Endothelial cell of umbilical vein (primary cell): ENCODE measurements at regions not wholly inside any gene's neighbourhood (a gene's known extent, or its start where the extent isn't known, plus 50 kb on each side); places are given as distances from the start of the nearest gene placed in this dataset.

Source experiments
- BruUV-seq: library from RNA; stranded (reverse); fragments of 400-500 nt; replicated peaks from 2 replicates; lab custom pipeline; 2021; lab: Mats Ljungman, UMichigan
- CTCF ChIA-PET: fragments of 300-600, 350-600 bp; sonication (Branson Sonifier 250); formaldehyde crosslinking; loops from one replicate; lab custom pipeline; 2021; ENCODE audit warnings: antibody characterized with exemption, inconsistent platforms; lab: Charles Lee
- POLR2A ChIA-PET: fragments of 300-600, 350-600 bp; sonication (Branson Sonifier 250); formaldehyde crosslinking; loops from one replicate; lab custom pipeline; 2021; ENCODE audit warnings: antibody characterized with exemption, inconsistent platforms; lab: Charles Lee
- DNase-seq: peaks from one replicate; pipeline ENCODE4 v3.0.0-alpha.2; 2011; ENCODE audit warnings: low read depth, low spot score
- FAIRE-seq: peaks from 2 replicates; lab custom pipeline; 2011; peaks lifted over from hg19 to GRCh38; lab: Jason Lieb, UNC
- H2AFZ ChIP-seq: 2 replicates; pipeline ENCODE4 v1.6.0; 2012; ENCODE audit warnings: low read depth, low read length, control low read depth, inconsistent platforms
- H3K27ac ChIP-seq: 2 replicates; pipeline ENCODE4 v1.5.1; 2011; ENCODE audit warnings: low read depth, mild to moderate bottlenecking, control low read depth, low read length, moderate library complexity; ENCODE audit not compliant: insufficient read depth
- H3K27me3 ChIP-seq, 2 experiments: 2 replicates each; pipeline versions ENCODE4 v1.6.0 to v1.6.1; 2011; ENCODE audit warnings: low read length in 2 of 2, mixed read lengths in 1 of 2; ENCODE audit not compliant: control insufficient read depth in 2 of 2, insufficient read depth in 2 of 2
- H3K36me3 ChIP-seq, 2 experiments: 2 replicates in 1 of 2; 3 replicates in 1 of 2; pipeline ENCODE4 v1.5.1; 2011; ENCODE audit warnings: low read length in 2 of 2, mild to moderate bottlenecking in 1 of 2, moderate library complexity in 1 of 2; ENCODE audit not compliant: control insufficient read depth in 2 of 2, insufficient read depth in 2 of 2; ENCODE audit errors: extremely low read depth in 1 of 2
- H3K4me1 ChIP-seq: 3 replicates; pipeline ENCODE4 v1.5.1; 2011; ENCODE audit warnings: mild to moderate bottlenecking, low read length; ENCODE audit not compliant: control insufficient read depth, insufficient read depth; ENCODE audit errors: extremely low read depth
- H3K4me2 ChIP-seq: 2 replicates; pipeline ENCODE4 v1.6.1; 2011; ENCODE audit warnings: low read length, control low read depth, mixed read lengths; ENCODE audit not compliant: insufficient read depth
- H3K4me3 ChIP-seq, 3 experiments: fragments of 200-600 bp in 1 of 3; sonication (generic), shearing (Covaris generic) in 1 of 3; replicated peaks in 1 of 3; 2 replicates each; pipeline ENCODE4 v1.5.1; 2011 to 2016; ENCODE audit warnings: control low read depth in 3 of 3, low read length in 3 of 3, mild to moderate bottlenecking in 2 of 3, inconsistent platforms in 1 of 3, low read depth in 1 of 3, moderate library complexity in 1 of 3; ENCODE audit not compliant: insufficient read depth in 1 of 3
- H3K79me2 ChIP-seq: 2 replicates; pipeline ENCODE4 v1.6.0; 2012; ENCODE audit warnings: low read length, inconsistent platforms; ENCODE audit not compliant: control insufficient read depth, insufficient read depth
- H3K9ac ChIP-seq: replicated peaks from 2 replicates; pipeline ENCODE3; 2011; ENCODE audit warnings: low read length, control low read depth; ENCODE audit not compliant: insufficient read depth; ENCODE audit errors: extremely low read depth
- H3K9me1 ChIP-seq: replicated peaks from 3 replicates; pipeline ENCODE4 v1.6.0; 2011; ENCODE audit warnings: mild to moderate bottlenecking, low read length; ENCODE audit not compliant: control insufficient read depth, insufficient read depth; ENCODE audit errors: extremely low read depth
- H3K9me3 ChIP-seq: replicated peaks from 2 replicates; pipeline ENCODE4 v1.5.1; 2012; ENCODE audit warnings: low read length, inconsistent platforms; ENCODE audit not compliant: control insufficient read depth, insufficient read depth
- H4K20me1 ChIP-seq: replicated peaks from 2 replicates; pipeline ENCODE3; 2011; ENCODE audit warnings: mild to moderate bottlenecking, low read length; ENCODE audit not compliant: control insufficient read depth, insufficient read depth; ENCODE audit errors: extremely low read depth
- EZH2 ChIP-seq: IDR thresholded peaks from 2 replicates; pipeline ENCODE4 v1.6.1; 2012; ENCODE audit warnings: borderline replicate concordance, low read depth, mild to moderate bottlenecking, moderate library complexity, low read length, inconsistent platforms; ENCODE audit not compliant: severe bottlenecking
- FOS ChIP-seq: IDR thresholded peaks from 2 replicates; pipeline ENCODE4 v1.6.1; 2011; ENCODE audit warnings: mild to moderate bottlenecking, low read length, moderate library complexity, borderline replicate concordance; ENCODE audit not compliant: insufficient read depth
- GATA2 ChIP-seq: IDR thresholded peaks from 2 replicates; pipeline ENCODE4 v1.7.0; 2011; ENCODE audit warnings: low read depth, mild to moderate bottlenecking, moderate library complexity, mixed read lengths, low read length; ENCODE audit not compliant: insufficient read length, insufficient read depth
- JUN ChIP-seq: IDR thresholded peaks from 2 replicates; pipeline ENCODE4 v1.6.1; 2011; ENCODE audit warnings: borderline replicate concordance, low read depth; ENCODE audit not compliant: insufficient read length, insufficient read depth
- MYC ChIP-seq: IDR thresholded peaks from one replicate; pipeline ENCODE4 v1.6.1; 2011; ENCODE audit warnings: mild to moderate bottlenecking, low read depth, low read length
- POLR2A ChIP-seq: IDR thresholded peaks from 2 replicates; pipeline ENCODE4 v1.6.1; 2012; ENCODE audit warnings: low read depth, mild to moderate bottlenecking, control low read depth, low read length
- POLR2AphosphoS5 ChIP-seq: IDR thresholded peaks from 2 replicates; pipeline ENCODE4 v1.6.1; 2012; ENCODE audit warnings: low read depth, mild to moderate bottlenecking, control low read depth, low read length, moderate library complexity; ENCODE audit not compliant: insufficient read depth
- dilution Hi-C: fragments of 300-500 bp; cut with MboI; formaldehyde crosslinking; loops from one replicate; pipeline ENCODE4 v1.15.0; 2019; ENCODE audit warnings: low sequenced_read_pairs; ENCODE audit not compliant: extremely low pct_ligation_motif_present
- intact Hi-C: fragments of 100-400 bp; cut with micrococcal nuclease; formaldehyde crosslinking; loops from one replicate; pipeline ENCODE4 v1.10.0; 2022
- TF ChIP-seq, protein P1 (sequence below), 2 donors: IDR thresholded peaks; 1 replicate in 1 of 2; 2 replicates in 1 of 2; pipeline ENCODE4 v1.5.1; 2011; ENCODE audit warnings: low read length in 2 of 2, mild to moderate bottlenecking in 2 of 2, moderate library complexity in 2 of 2, control low read depth in 1 of 2, inconsistent platforms in 1 of 2, low read depth in 1 of 2; ENCODE audit not compliant: insufficient read depth in 1 of 2; ENCODE audit errors: extremely low read depth in 1 of 2
- TF ChIP-seq, protein P2 (sequence below): IDR thresholded peaks from 2 replicates; pipeline ENCODE4 v1.6.1; 2011; ENCODE audit not compliant: insufficient read depth, insufficient read length

DNA sequence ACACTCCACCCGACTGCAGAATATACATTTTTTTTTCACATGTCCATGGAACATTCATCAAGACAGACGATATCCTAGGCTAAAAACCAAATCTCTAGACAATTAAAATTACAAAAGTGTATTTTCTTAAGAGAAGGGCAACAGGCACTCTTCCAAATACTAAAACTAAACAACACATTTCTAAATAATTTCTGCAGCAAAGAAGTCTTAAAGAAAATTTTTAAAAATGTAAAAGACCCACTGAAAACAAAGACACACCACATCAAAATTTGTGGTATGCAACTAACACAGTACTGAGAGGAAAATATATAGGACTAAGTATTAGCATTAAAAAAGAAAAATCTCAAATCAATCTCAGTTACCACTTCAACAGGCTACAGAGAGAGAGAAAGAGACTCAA, 570.0 kb downstream of the SLC16A7 start:
- dilution Hi-C loops (no loop called here), intact Hi-C loops (loop anchor here (5.0 kb wide), 1 partner anchor 328 kb away; no protein-coding TSS in a partner anchor)
- H3K36me3 ChIP-seq, result no peaks in the 10 kb centered on the region
- H3K4me3 ChIP-seq, result no peak overlapping the region
- no peaks in the 10 kb centered on the region for H4K20me1 ChIP-seq
- CTCF ChIA-PET, result interaction anchor here (1.3 kb wide), 1 partner anchor 10 kb away, joined by 4 read pairs; no protein-coding TSS in a partner anchor
- no TSS peak for BruUV-seq
- DNase-seq, result no peak
- H3K27me3 ChIP-seq, result no peaks in the 10 kb centered on the region
- H3K9me3 ChIP-seq, result no peaks in the 10 kb centered on the region
- no peak overlapping the region for H3K9ac ChIP-seq
- no peaks in the 10 kb centered on the region for H3K4me1 ChIP-seq
- H2AFZ ChIP-seq, result no peak overlapping the region
- no peaks in the 10 kb centered on the region for H3K79me2 ChIP-seq
- POLR2A ChIA-PET, result no interaction called here
- no peak overlapping the region for H3K27ac ChIP-seq
- no peak overlapping the region for H3K4me2 ChIP-seq
- no peak for TF ChIP-seq POLR2A
- TF ChIP-seq GATA2, result no peak
- no peak for TF ChIP-seq POLR2AphosphoS5
- no peak for TF ChIP-seq EZH2
- no peak for TF ChIP-seq MYC
- no peak for TF ChIP-seq JUN
- TF ChIP-seq FOS, result no peak
- TF ChIP-seq, protein P1, sequence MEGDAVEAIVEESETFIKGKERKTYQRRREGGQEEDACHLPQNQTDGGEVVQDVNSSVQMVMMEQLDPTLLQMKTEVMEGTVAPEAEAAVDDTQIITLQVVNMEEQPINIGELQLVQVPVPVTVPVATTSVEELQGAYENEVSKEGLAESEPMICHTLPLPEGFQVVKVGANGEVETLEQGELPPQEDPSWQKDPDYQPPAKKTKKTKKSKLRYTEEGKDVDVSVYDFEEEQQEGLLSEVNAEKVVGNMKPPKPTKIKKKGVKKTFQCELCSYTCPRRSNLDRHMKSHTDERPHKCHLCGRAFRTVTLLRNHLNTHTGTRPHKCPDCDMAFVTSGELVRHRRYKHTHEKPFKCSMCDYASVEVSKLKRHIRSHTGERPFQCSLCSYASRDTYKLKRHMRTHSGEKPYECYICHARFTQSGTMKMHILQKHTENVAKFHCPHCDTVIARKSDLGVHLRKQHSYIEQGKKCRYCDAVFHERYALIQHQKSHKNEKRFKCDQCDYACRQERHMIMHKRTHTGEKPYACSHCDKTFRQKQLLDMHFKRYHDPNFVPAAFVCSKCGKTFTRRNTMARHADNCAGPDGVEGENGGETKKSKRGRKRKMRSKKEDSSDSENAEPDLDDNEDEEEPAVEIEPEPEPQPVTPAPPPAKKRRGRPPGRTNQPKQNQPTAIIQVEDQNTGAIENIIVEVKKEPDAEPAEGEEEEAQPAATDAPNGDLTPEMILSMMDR (IDR thresholded peaks at IDR 0.05; ENCODE audit: extremely low read depth in 1 of 2, insufficient read depth in 1 of 2, low read depth in 1 of 2, low read length in 2 of 2), result no peak
- TF ChIP-seq, protein P2, sequence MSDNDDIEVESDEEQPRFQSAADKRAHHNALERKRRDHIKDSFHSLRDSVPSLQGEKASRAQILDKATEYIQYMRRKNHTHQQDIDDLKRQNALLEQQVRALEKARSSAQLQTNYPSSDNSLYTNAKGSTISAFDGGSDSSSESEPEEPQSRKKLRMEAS, result no peak
- FAIRE-seq, result no peak
- H3K9me1 ChIP-seq, result no peaks in the 10 kb centered on the region
